ENCODE measurements at regions not wholly inside any gene's neighbourhood (a gene's known extent, or its start where the extent isn't known, plus 50 kb on each side); places are given as distances from the start of the nearest gene placed in this dataset.

DNA sequence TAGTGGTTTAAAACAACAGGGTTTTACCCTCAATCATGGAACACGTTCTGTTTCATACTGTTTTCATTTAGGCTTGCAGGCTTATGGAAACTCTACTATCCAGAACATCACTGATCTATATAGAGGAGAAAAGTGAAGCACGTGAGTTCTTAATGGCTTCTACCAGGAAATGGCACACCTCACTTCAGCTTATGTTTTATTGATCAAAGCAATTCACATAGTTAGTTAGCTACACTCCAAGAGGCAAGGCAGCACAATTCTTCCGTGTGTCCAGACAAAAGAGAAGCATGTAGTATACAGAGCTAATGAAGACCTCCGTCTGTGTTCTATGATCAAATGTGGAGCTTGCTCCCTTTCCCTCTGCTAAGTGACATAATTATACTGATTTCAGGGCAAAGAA is 353.3 kb upstream of the CD180 start:
- ChIA-PET CTCF (no interaction called here), POLR2A (no interaction called here)
- H3K9me3 ChIP-seq (ENCODE audit: control insufficient read depth, insufficient read depth, low read depth, low read length) = no peaks in the 10 kb centered on the region
- H3K36me3 ChIP-seq (ENCODE audit: control insufficient read depth in 2 of 2, insufficient read depth in 1 of 2, low read length in 2 of 2) = no peaks in the 10 kb centered on the region
- H3K27ac ChIP-seq (ENCODE audit: extremely low read depth, low read depth, low read length) = no peak overlapping the region
- H3K4me3 ChIP-seq (ENCODE audit: low read depth, low read length) = no peak overlapping the region
- TF ChIP-seq ZNF433 (tag by site-specific recombination; IDR thresholded peaks at IDR 0.05; ENCODE audit: low read depth) (no peak), ZNF513 (tag by site-specific recombination; IDR thresholded peaks at IDR 0.05) (no peak), ZNF221 (tag by site-specific recombination; IDR thresholded peaks at IDR 0.05; ENCODE audit: borderline replicate concordance) (no peak), ZNF211 (tag by site-specific recombination; IDR thresholded peaks at IDR 0.05; ENCODE audit: low read depth) (no peak), ZNF362 (tag by site-specific recombination; IDR thresholded peaks at IDR 0.05) (no peak), ZNF747 (tag by site-specific recombination; IDR thresholded peaks at IDR 0.05) (no peak), ZNF610 (tag by site-specific recombination; IDR thresholded peaks at IDR 0.05; ENCODE audit: borderline replicate concordance) (no peak), ZNF24 (tag by site-specific recombination; IDR thresholded peaks at IDR 0.05) (no peak), ZFHX2 (tag by site-specific recombination; conservative IDR thresholded peaks at IDR 0.05) (no peak), ZNF114 (tag by site-specific recombination; IDR thresholded peaks at IDR 0.05) (no peak), ZNF394 (tag by site-specific recombination; IDR thresholded peaks at IDR 0.05; ENCODE audit: borderline replicate concordance) (no peak), EGR2 (tag by site-specific recombination; IDR thresholded peaks at IDR 0.05; ENCODE audit: low read depth) (no peak), ZNF518A (tag by site-specific recombination; conservative IDR thresholded peaks at IDR 0.05; ENCODE audit: low read depth) (no peak)
- H3K4me1 ChIP-seq (ENCODE audit: control insufficient read depth, insufficient read depth, low read length) = no peaks in the 10 kb centered on the region

DNA sequence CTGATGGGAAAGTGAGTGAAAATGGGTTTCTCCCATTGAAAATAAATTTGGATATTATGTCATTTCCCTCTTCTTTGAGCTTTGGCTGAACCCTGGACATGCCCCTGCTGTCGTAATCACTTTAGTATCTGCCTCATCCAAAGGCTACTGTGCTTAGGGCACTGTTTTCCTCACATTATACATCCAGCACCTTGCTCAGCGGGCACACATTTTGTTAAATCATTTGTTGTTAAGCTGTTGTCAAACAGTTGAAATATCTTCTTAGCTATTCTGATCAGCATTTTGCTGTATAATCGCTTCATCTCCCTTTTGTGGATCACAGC is 352.7 kb upstream of the CD180 start:
- Histone ChIP-seq H3K4me3 (ENCODE audit: low read depth, low read length) (no peak overlapping the region), H3K27ac (ENCODE audit: extremely low read depth, low read depth, low read length) (no peak overlapping the region), H3K36me3 (ENCODE audit: control insufficient read depth in 2 of 2, insufficient read depth in 1 of 2, low read length in 2 of 2) (no peaks in the 10 kb centered on the region), H3K4me1 (ENCODE audit: control insufficient read depth, insufficient read depth, low read length) (no peaks in the 10 kb centered on the region), H3K9me3 (ENCODE audit: control insufficient read depth, insufficient read depth, low read depth, low read length) (no peaks in the 10 kb centered on the region)
- TF ChIP-seq, protein P1, sequence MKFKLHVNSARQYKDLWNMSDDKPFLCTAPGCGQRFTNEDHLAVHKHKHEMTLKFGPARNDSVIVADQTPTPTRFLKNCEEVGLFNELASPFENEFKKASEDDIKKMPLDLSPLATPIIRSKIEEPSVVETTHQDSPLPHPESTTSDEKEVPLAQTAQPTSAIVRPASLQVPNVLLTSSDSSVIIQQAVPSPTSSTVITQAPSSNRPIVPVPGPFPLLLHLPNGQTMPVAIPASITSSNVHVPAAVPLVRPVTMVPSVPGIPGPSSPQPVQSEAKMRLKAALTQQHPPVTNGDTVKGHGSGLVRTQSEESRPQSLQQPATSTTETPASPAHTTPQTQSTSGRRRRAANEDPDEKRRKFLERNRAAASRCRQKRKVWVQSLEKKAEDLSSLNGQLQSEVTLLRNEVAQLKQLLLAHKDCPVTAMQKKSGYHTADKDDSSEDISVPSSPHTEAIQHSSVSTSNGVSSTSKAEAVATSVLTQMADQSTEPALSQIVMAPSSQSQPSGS (tag by site-specific recombination; IDR thresholded peaks at IDR 0.05; ENCODE audit: low read depth) = no peak
- TF ChIP-seq ZNF184 (tag by site-specific recombination; IDR thresholded peaks at IDR 0.05) = no peak
- TF ChIP-seq ZNF677 (tag by site-specific recombination; IDR thresholded peaks at IDR 0.05) = no peak
- no peak for TF ChIP-seq ZNF324 (tag by site-specific recombination; IDR thresholded peaks at IDR 0.05)
- TF ChIP-seq ZFP69B (tag by site-specific recombination; IDR thresholded peaks at IDR 0.05) = no peak
- no peak for TF ChIP-seq KLF7 (tag by site-specific recombination; IDR thresholded peaks at IDR 0.05; ENCODE audit: borderline replicate concordance)
- TF ChIP-seq ZBTB8A (tag by site-specific recombination; IDR thresholded peaks at IDR 0.05) = no peak
- ChIA-PET POLR2A (no interaction called here), CTCF (no interaction called here)

Data from HEK293 (cell line).